A549 (cell line): ENCODE measurements at regions not wholly inside any gene's neighbourhood (a gene's known extent, or its start where the extent isn't known, plus 50 kb on each side); places are given as distances from the start of the nearest gene placed in this dataset.
"Not testable (repeated sequence)": the region's sequence is repeated elsewhere in the genome, so short reads cannot be mapped to it uniquely, and the experiment has no call there.

Experiments
- ATAC-seq, 2 experiments: fragments of 200-7000 bp in 1 of 2; fragments of >200 bp in 1 of 2; cut with Nextera tagmentation in 1 of 2; cut with Tn5 transposase in 1 of 2; 3 replicates each; pipeline versions ENCODE4 v1.8.0 to v1.9.1; 2018 to 2020; ENCODE audit warnings: mild to moderate bottlenecking in 1 of 2, moderate library complexity in 1 of 2
- CTCF ChIA-PET: fragments of 300-600 bp; sonication (Branson Sonifier 250); formaldehyde crosslinking; extraction: SDS; loops from one replicate; lab custom pipeline; 2021; ENCODE audit warnings: antibody characterized with exemption, inconsistent platforms; lab: Yijun Ruan, JAX
- POLR2A ChIA-PET: fragments of 350-600 bp; formaldehyde crosslinking; extraction: SDS; loops from one replicate; lab custom pipeline; 2021; ENCODE audit warnings: antibody characterized with exemption, inconsistent platforms; lab: Yijun Ruan, JAX
- DNase-seq, 2 experiments: peaks; one replicate each; pipeline versions ENCODE4 v3.0.0 to v3.0.0-alpha.2; 2011 to 2016; ENCODE audit warnings: low read depth in 1 of 2, low spot score in 1 of 2
- FAIRE-seq: peaks from 2 replicates; lab custom pipeline; 2011; peaks lifted over from hg19 to GRCh38; lab: Jason Lieb, UNC
- H3K27ac ChIP-seq, 2 experiments: fragments of >200 bp; sonication (Bioruptor Twin); formaldehyde crosslinking; 3 replicates each; pipeline ENCODE4 v1.5.1; 2016 to 2017
- H3K4me1 ChIP-seq: fragments of >200 bp; sonication (Bioruptor Twin); formaldehyde crosslinking; 3 replicates; pipeline ENCODE4 v1.6.1; 2016
- H3K4me2 ChIP-seq: fragments of >200 bp; sonication (Bioruptor Twin); formaldehyde crosslinking; 3 replicates; pipeline ENCODE4 v1.6.1; 2016
- H3K4me3 ChIP-seq: fragments of >200 bp; sonication (Bioruptor Twin); formaldehyde crosslinking; 3 replicates; pipeline ENCODE4 v1.5.1; 2016
- H3K9me3 ChIP-seq: fragments of >200 bp; sonication (Bioruptor Twin); formaldehyde crosslinking; 3 replicates; pipeline ENCODE4 v1.6.1; 2016
- ATOH8 ChIP-seq: fragments of 250-450 bp; sonication (Bioruptor Pico); IDR thresholded peaks from 2 replicates; pipeline ENCODE4 v1.5.0; 2020; ENCODE audit warnings: low read depth, mild to moderate bottlenecking, moderate library complexity
- BCL3 ChIP-seq: fragments of >200 bp; sonication (Bioruptor Twin); formaldehyde crosslinking; IDR thresholded peaks from 3 replicates; pipeline ENCODE4 v1.6.1; 2016
- CBX2 ChIP-seq: fragments of 200-600 bp; sonication (generic); IDR thresholded peaks from 2 replicates; pipeline ENCODE4 v1.6.1; 2016; ENCODE audit warnings: low read depth, mild to moderate bottlenecking, borderline replicate concordance
- EHF ChIP-seq: fragments of 250-450 bp; sonication (Bioruptor Pico); IDR thresholded peaks from 2 replicates; pipeline ENCODE4 v1.5.0; 2020; ENCODE audit warnings: mild to moderate bottlenecking
- EP300 ChIP-seq, 2 experiments: fragments of >200 bp; sonication (Bioruptor Twin); formaldehyde crosslinking; IDR thresholded peaks; 2 replicates in 1 of 2; 3 replicates in 1 of 2; pipeline ENCODE4 v1.6.1; 2016 to 2017
- ESRRA ChIP-seq: fragments of 150-350 bp; IDR thresholded peaks from 2 replicates; pipeline ENCODE4 v1.6.1; 2014; ENCODE audit warnings: mild to moderate bottlenecking, low read length, borderline replicate concordance
- GATA3 ChIP-seq: IDR thresholded peaks from 2 replicates; pipeline ENCODE4 v1.6.1; 2012; ENCODE audit warnings: borderline replicate concordance
- HES2 ChIP-seq: fragments of >200 bp; sonication (Bioruptor Twin); formaldehyde crosslinking; IDR thresholded peaks from 2 replicates; pipeline ENCODE4 v1.6.1; 2016
- HEYL ChIP-seq: fragments of 250-450 bp; sonication (Bioruptor Pico); IDR thresholded peaks from 2 replicates; pipeline ENCODE4 v1.8.0; 2021; ENCODE audit warnings: mild to moderate bottlenecking, moderate library complexity
- HOXB13 ChIP-seq: fragments of 250-450 bp; sonication (Bioruptor Pico); IDR thresholded peaks from 2 replicates; pipeline ENCODE4 v1.5.0; 2020; ENCODE audit warnings: low read depth, mild to moderate bottlenecking, moderate library complexity
- HOXB5 ChIP-seq: fragments of 250-450 bp; sonication (Bioruptor Pico); IDR thresholded peaks from 2 replicates; pipeline ENCODE4 v1.5.0; 2020; ENCODE audit warnings: mild to moderate bottlenecking, moderate library complexity
- KDM1A ChIP-seq: fragments of 200-600 bp; sonication (generic); IDR thresholded peaks from 2 replicates; pipeline ENCODE4 v1.6.1; 2016; ENCODE audit warnings: low read depth, mild to moderate bottlenecking
- KDM5A ChIP-seq: fragments of 200-600 bp; sonication (generic); IDR thresholded peaks from 2 replicates; pipeline ENCODE4 v1.6.1; 2016; ENCODE audit warnings: antibody characterized with exemption, mild to moderate bottlenecking
- MAFK ChIP-seq: fragments of 450-650 bp; IDR thresholded peaks from 2 replicates; pipeline ENCODE4 v1.6.1; 2014; ENCODE audit not compliant: partially characterized antibody
- PHF8 ChIP-seq: fragments of 200-600 bp; sonication (generic); IDR thresholded peaks from 2 replicates; pipeline ENCODE4 v1.6.1; 2016; ENCODE audit warnings: low read depth, mild to moderate bottlenecking, antibody characterized with exemption, moderate library complexity, borderline replicate concordance
- POLR2AphosphoS2 ChIP-seq: conservative IDR thresholded peaks from 2 replicates; pipeline ENCODE4 v1.6.1; 2012; ENCODE audit warnings: low read length, improper control_type of control experiment, inconsistent platforms
- RAD21 ChIP-seq, 2 experiments: fragments of >200 bp in 1 of 2; sonication (Bioruptor Twin) in 1 of 2; formaldehyde crosslinking in 1 of 2; IDR thresholded peaks in 1 of 2; conservative IDR thresholded peaks in 1 of 2; 2 replicates in 1 of 2; 3 replicates in 1 of 2; pipeline ENCODE4 v1.6.1; 2012 to 2018; ENCODE audit warnings: inconsistent platforms in 1 of 2
- REST ChIP-seq: fragments of 200-600 bp; sonication (generic); IDR thresholded peaks from 2 replicates; pipeline ENCODE4 v1.6.1; 2016; ENCODE audit warnings: antibody characterized with exemption, mild to moderate bottlenecking, moderate library complexity
- RNF2 ChIP-seq: fragments of 200-600 bp; sonication (generic); IDR thresholded peaks from 2 replicates; pipeline ENCODE4 v1.6.1; 2016; ENCODE audit warnings: low read depth, mild to moderate bottlenecking, antibody characterized with exemption, moderate library complexity, borderline replicate concordance
- SREBF2 ChIP-seq: fragments of 450-650 bp; IDR thresholded peaks from 2 replicates; pipeline ENCODE4 v1.6.1; 2014; ENCODE audit warnings: mild to moderate bottlenecking, moderate library complexity
- TFCP2L1 ChIP-seq: fragments of 250-450 bp; sonication (Bioruptor Pico); IDR thresholded peaks from 2 replicates; pipeline ENCODE4 v1.5.0; 2021; ENCODE audit warnings: mild to moderate bottlenecking
- TP53 ChIP-seq: fragments of 250-450 bp; sonication (Bioruptor Pico); IDR thresholded peaks from 2 replicates; pipeline ENCODE4 v1.5.0; 2021; ENCODE audit warnings: mild to moderate bottlenecking, moderate library complexity
- USF2 ChIP-seq: fragments of 450-650 bp; IDR thresholded peaks from 2 replicates; pipeline ENCODE4 v1.6.1; 2014; ENCODE audit warnings: antibody characterized with exemption
- WGBS: methylation state at CpG from one replicate; pipeline ENCODE4 v1.1.6; 2017; ENCODE audit errors: missing lambda C conversion rate; 5-methylcytosine and 5-hydroxymethylcytosine counted together

- TF ChIP-seq REST (no peak), HES2 (no peak), HOXB5 (no peak)
Observed at GRCh38 chr6:102763891-102764290, 1370.4 kb downstream of the GRIK2 start (continued).

GRCh38 chr6:102761872-102762271, 1368.4 kb downstream of the GRIK2 start:
- CTCF ChIA-PET: no interaction called here
- FAIRE-seq (no peak), DNase-seq (no peak), ATAC-seq (no peak)
- WGBS: 16% methylated on average over 4 of the region's 4 CpGs
- POLR2A ChIA-PET: no interaction called here
- Histone ChIP-seq H3K9me3 (no peaks in the 10 kb centered on the region), H3K4me3 (no peak overlapping the region), H3K4me1 (no peaks in the 10 kb centered on the region), H3K27ac (no peak overlapping the region), H3K4me2 (no peak overlapping the region)
- no peak for TF ChIP-seq ATOH8 (CRISPR knock-in tag)
- TF ChIP-seq TFCP2L1 (CRISPR knock-in tag): no peak
- TF ChIP-seq CBX2: no peak
- TF ChIP-seq BCL3: no peak
- TF ChIP-seq HEYL (CRISPR knock-in tag): no peak
- no peak for TF ChIP-seq EP300 (IDR thresholded peaks at IDR 0.05)
- no peak for TF ChIP-seq PHF8
- TF ChIP-seq ESRRA: no peak

GRCh38 chr6:102759415-102759814, 1365.9 kb downstream of the GRIK2 start:
- ATAC-seq (no peak), FAIRE-seq (no peak), DNase-seq (no peak)
- Histone ChIP-seq H3K4me3 (no peak overlapping the region), H3K9me3 (no peaks in the 10 kb centered on the region), H3K4me1 (no peaks in the 10 kb centered on the region), H3K4me2 (no peak overlapping the region), H3K27ac (no peak overlapping the region)
- ChIA-PET CTCF (no interaction called here), POLR2A (no interaction called here)
- WGBS: 65% methylated on average over 2 of the region's 2 CpGs
- TF ChIP-seq POLR2AphosphoS2 (no peak), BCL3 (no peak), CBX2 (no peak), HOXB13 (no peak), USF2 (no peak), GATA3 (no peak), TP53 (no peak), KDM1A (no peak), MAFK (no peak), RAD21 (conservative IDR thresholded peaks at IDR 0.05 in 1 of 2, IDR thresholded peaks at IDR 0.05 in 1 of 2) (no peak), HES2 (no peak), KDM5A (no peak), EHF (CRISPR knock-in tag) (no peak), RNF2 (no peak), ATOH8 (CRISPR knock-in tag) (no peak), SREBF2 (no peak)

GRCh38 chr6:102758536-102758935, 1365.0 kb downstream of the GRIK2 start:
- CTCF ChIA-PET, POLR2A ChIA-PET, H3K4me1 ChIP-seq, ATAC-seq, H3K4me2 ChIP-seq, H3K4me3 ChIP-seq, H3K27ac ChIP-seq, FAIRE-seq, DNase-seq, H3K9me3 ChIP-seq: not testable (repeated sequence)
- WGBS: 74% methylated on average over 15 of the region's 19 CpGs
